HCT116 (cell line): ENCODE measurements at regions not wholly inside any gene's neighbourhood (a gene's known extent, or its start where the extent isn't known, plus 50 kb on each side); places are given as distances from the start of the nearest gene placed in this dataset.

Source experiments
- ATAC-seq: fragments of 200-7000 bp; cut with Tn5 transposase; 2 replicates; pipeline ENCODE4 v1.9.1; 2020; ENCODE audit warnings: mild to moderate bottlenecking, moderate library complexity
- BruUV-seq: library from RNA; stranded (reverse); fragments of 400-500 nt; replicated peaks from 2 replicates; lab custom pipeline; 2021; lab: Mats Ljungman, UMichigan
- CTCF ChIA-PET: fragments of 300-600 bp; sonication (Branson Sonifier 250); formaldehyde crosslinking; loops from one replicate; lab custom pipeline; 2021; ENCODE audit warnings: antibody characterized with exemption; lab: Charles Lee
- POLR2A ChIA-PET: fragments of 300-600, 350-600 bp; sonication (Branson Sonifier 250); formaldehyde crosslinking; loops from one replicate; lab custom pipeline; 2021; ENCODE audit warnings: antibody characterized with exemption; lab: Charles Lee
- RAD21 ChIA-PET, 2 experiments: fragments of 300-600 bp; sonication (Branson Sonifier 250); formaldehyde crosslinking; loops; one replicate each; lab custom pipeline; 2023; ENCODE audit warnings: low total read pairs in 2 of 2; ENCODE audit not compliant: uncharacterized antibody in 2 of 2, unreplicated experiment in 2 of 2, low non-redundant PET in 1 of 2; lab: Charles Lee
- DNase-seq: peaks from one replicate; pipeline ENCODE4 v3.0.0-alpha.2; 2010; ENCODE audit warnings: low read depth, low spot score
- H2AFZ ChIP-seq: fragments of 200-600 bp; shearing (Covaris generic), sonication (generic); 2 replicates; pipeline ENCODE4 v1.6.1; 2017; ENCODE audit warnings: low read depth, mixed run types, mixed read lengths, antibody characterized with exemption, low read length; ENCODE audit not compliant: poor library complexity, severe bottlenecking
- H3K27ac ChIP-seq: 2 replicates; pipeline ENCODE4 v1.5.1; 2012; ENCODE audit warnings: low read depth, low read length
- H3K27me3 ChIP-seq: fragments of 200-600 bp; sonication (generic); 2 replicates; pipeline ENCODE4 v1.6.1; 2016; ENCODE audit warnings: mixed run types, low read length, mixed read lengths; ENCODE audit not compliant: insufficient read depth
- H3K36me3 ChIP-seq, 2 experiments: fragments of 200-500 bp in 1 of 2; fragments of 200-600 bp in 1 of 2; sonication (Bioruptor generic) in 1 of 2; sonication (generic) in 1 of 2; 2 replicates each; pipeline versions ENCODE4 v1.5.1 to v1.6.1; 2014 to 2016; ENCODE audit warnings: low read length in 2 of 2, inconsistent platforms in 1 of 2, mixed read lengths in 1 of 2, mixed run types in 1 of 2; ENCODE audit not compliant: insufficient read depth in 2 of 2, control insufficient read depth in 1 of 2
- H3K4me1 ChIP-seq, 2 experiments: fragments of 200-600 bp in 1 of 2; sonication (generic) in 1 of 2; 2 replicates each; pipeline versions ENCODE4 v1.5.1 to v1.6.1; 2012 to 2017; ENCODE audit warnings: low read length in 2 of 2, inconsistent platforms in 1 of 2, mild to moderate bottlenecking in 1 of 2, mixed read lengths in 1 of 2, mixed run types in 1 of 2, moderate library complexity in 1 of 2; ENCODE audit not compliant: insufficient read depth in 2 of 2, control insufficient read depth in 1 of 2
- H3K4me2 ChIP-seq: fragments of 200-600 bp; sonication (generic); 2 replicates; pipeline ENCODE4 v1.6.1; 2017; ENCODE audit warnings: mixed run types, low read length, mixed read lengths
- H3K4me3 ChIP-seq, 2 experiments: fragments of 200-600 bp in 1 of 2; sonication (generic) in 1 of 2; replicated peaks in 1 of 2; 2 replicates each; pipeline ENCODE4 v1.5.1; 2011 to 2016; ENCODE audit warnings: low read length in 2 of 2, control low read depth in 1 of 2, low read depth in 1 of 2, mild to moderate bottlenecking in 1 of 2, mixed read lengths in 1 of 2, mixed run types in 1 of 2
- H3K79me2 ChIP-seq: fragments of 200-600 bp; sonication (generic); 2 replicates; pipeline ENCODE4 v1.6.1; 2017; ENCODE audit warnings: mild to moderate bottlenecking, mixed run types, low read length, moderate library complexity, mixed read lengths; ENCODE audit not compliant: insufficient read depth
- H3K9ac ChIP-seq: fragments of 200-600 bp; sonication (generic); 2 replicates; pipeline ENCODE4 v1.6.1; 2016; ENCODE audit warnings: low read length, mixed read lengths
- H3K9me2 ChIP-seq: fragments of 200-600 bp; sonication (generic), shearing (Covaris generic); 2 replicates; pipeline ENCODE4 v1.6.1; 2017; ENCODE audit warnings: mixed run types, mild to moderate bottlenecking, moderate library complexity; ENCODE audit not compliant: insufficient read depth
- H3K9me3 ChIP-seq, 2 experiments: fragments of 200-500 bp in 1 of 2; fragments of 200-600 bp in 1 of 2; sonication (Bioruptor generic) in 1 of 2; sonication (generic) in 1 of 2; 2 replicates each; pipeline ENCODE4 v1.6.1; 2014 to 2017; ENCODE audit warnings: low read length in 2 of 2, mixed read lengths in 2 of 2, inconsistent platforms in 1 of 2, low read depth in 1 of 2, mild to moderate bottlenecking in 1 of 2, mixed run types in 1 of 2, moderate library complexity in 1 of 2; ENCODE audit not compliant: control insufficient read depth in 1 of 2, insufficient read depth in 1 of 2
- H4K20me1 ChIP-seq: fragments of 200-600 bp; sonication (generic), shearing (Covaris generic); 2 replicates; pipeline ENCODE4 v1.6.1; 2017; ENCODE audit warnings: mixed run types, mild to moderate bottlenecking, moderate library complexity; ENCODE audit not compliant: insufficient read depth
- ATF3 ChIP-seq: IDR thresholded peaks from 2 replicates; pipeline ENCODE4 v1.6.1; 2012
- CBX3 ChIP-seq: IDR thresholded peaks from 2 replicates; pipeline ENCODE4 v1.6.1; 2012; ENCODE audit warnings: low read depth
- CEBPB ChIP-seq: IDR thresholded peaks from 2 replicates; pipeline ENCODE4 v1.6.1; 2012; ENCODE audit warnings: low read depth
- EGR1 ChIP-seq: IDR thresholded peaks from 2 replicates; pipeline ENCODE4 v1.6.1; 2012; ENCODE audit warnings: low read depth
- ELF1 ChIP-seq: IDR thresholded peaks from 2 replicates; pipeline ENCODE4 v1.6.1; 2012; ENCODE audit warnings: low read depth, borderline replicate concordance
- EZH2 ChIP-seq: fragments of 200-600 bp; sonication (generic); IDR thresholded peaks from 2 replicates; pipeline ENCODE4 v1.6.1; 2017; ENCODE audit warnings: antibody characterized with exemption, mixed run types
- JUND ChIP-seq: IDR thresholded peaks from 2 replicates; pipeline ENCODE4 v1.6.1; 2012
- POLR2A ChIP-seq: IDR thresholded peaks from 2 replicates; pipeline ENCODE4 v1.7.0; 2011; ENCODE audit warnings: borderline replicate concordance; ENCODE audit not compliant: insufficient read depth, insufficient read length; ENCODE audit errors: extremely low read depth
- POLR2AphosphoS5 ChIP-seq: IDR thresholded peaks from 2 replicates; pipeline ENCODE4 v1.6.1; 2011; ENCODE audit warnings: mild to moderate bottlenecking, low read depth, low read length, moderate library complexity
- REST ChIP-seq: IDR thresholded peaks from 2 replicates; pipeline ENCODE4 v1.6.1; 2012; ENCODE audit warnings: low read depth
- SIN3A ChIP-seq: IDR thresholded peaks from 2 replicates; pipeline ENCODE4 v1.6.1; 2012; ENCODE audit warnings: low read depth
- SP1 ChIP-seq: IDR thresholded peaks from 2 replicates; pipeline ENCODE4 v1.6.1; 2012; ENCODE audit warnings: low read depth
- TCF7L2 ChIP-seq: IDR thresholded peaks from 2 replicates; pipeline ENCODE4 v1.7.0; 2011; ENCODE audit warnings: borderline replicate concordance, inconsistent platforms; ENCODE audit not compliant: insufficient read depth, insufficient read length; ENCODE audit errors: extremely low read depth
- ZFX ChIP-seq: fragments of 450-650 bp; IDR thresholded peaks from 2 replicates; pipeline ENCODE4 v1.6.1; 2017
- ZNF274 ChIP-seq: fragments of 200-500 bp; sonication (Bioruptor generic); IDR thresholded peaks from 2 replicates; pipeline ENCODE4 v1.6.1; 2014; ENCODE audit warnings: mild to moderate bottlenecking, low read depth, low read length, inconsistent platforms
- intact Hi-C: fragments of 100-400 bp; cut with micrococcal nuclease; formaldehyde crosslinking; loops from 2 replicates; pipeline ENCODE4 v1.10.0; 2022
- TF ChIP-seq, protein P1 (sequence below), 3 experiments: fragments of 200-600 bp in 1 of 3; sonication (generic) in 1 of 3; IDR thresholded peaks in 2 of 3; conservative IDR thresholded peaks in 1 of 3; 2 replicates each; pipeline ENCODE4 v1.5.1; 2012 to 2017; ENCODE audit warnings: low read depth in 2 of 3, low read length in 2 of 3, antibody characterized with exemption in 1 of 3, borderline replicate concordance in 1 of 3, control low read depth in 1 of 3, mild to moderate bottlenecking in 1 of 3, mixed read lengths in 1 of 3, mixed run types in 1 of 3, moderate library complexity in 1 of 3; ENCODE audit not compliant: insufficient read depth in 1 of 3

DNA sequence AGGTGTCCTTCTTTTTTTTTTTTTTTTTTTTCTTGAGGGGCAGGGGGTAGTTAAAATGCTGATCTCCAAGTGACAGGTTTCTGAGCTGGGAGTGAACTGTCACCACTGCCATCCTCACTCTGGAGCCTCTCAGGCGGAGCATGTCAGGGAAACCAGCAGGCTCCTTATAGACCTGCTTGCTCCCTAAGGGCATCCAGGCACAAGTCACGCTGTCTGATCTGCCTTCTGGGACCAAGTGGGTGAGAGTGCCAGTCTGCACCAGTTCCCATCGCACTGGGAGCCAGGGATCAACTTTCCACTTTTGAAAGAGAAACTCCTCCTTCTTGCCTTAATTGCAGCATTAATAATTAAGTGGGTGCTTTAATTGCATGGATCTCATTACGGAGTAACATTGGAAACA is 537.9 kb upstream of the CADM1 start:
- H3K4me1 ChIP-seq: no peaks in the 10 kb centered on the region
- no peak overlapping the region for H2AFZ ChIP-seq
- H3K4me3 ChIP-seq: no peak overlapping the region
- no peak overlapping the region for H3K9ac ChIP-seq
- H3K27ac ChIP-seq: no peak overlapping the region
- H3K36me3 ChIP-seq: no peaks in the 10 kb centered on the region
- H3K9me3 ChIP-seq: no peaks in the 10 kb centered on the region
- H3K79me2 ChIP-seq: no peaks in the 10 kb centered on the region
- H3K9me2 ChIP-seq: no peaks in the 10 kb centered on the region
- TF ChIP-seq EZH2: no peak
- TF ChIP-seq EGR1: no peak
- no peak for TF ChIP-seq CBX3
- no peak for TF ChIP-seq POLR2AphosphoS5
- TF ChIP-seq ATF3: no peak
- TF ChIP-seq ZFX: no peak
- no peak for TF ChIP-seq ELF1
- TF ChIP-seq JUND: no peak
- TF ChIP-seq ZNF274: no peak
- no peak for TF ChIP-seq CEBPB
- TF ChIP-seq SP1: no peak
- DNase-seq: no peak
- H3K4me2 ChIP-seq: no peak overlapping the region
- intact Hi-C loops: no loop called here
- no peak for ATAC-seq
- ChIA-PET RAD21 (no interaction called here), POLR2A (no interaction called here), CTCF (no interaction called here)
- H4K20me1 ChIP-seq: no peaks in the 10 kb centered on the region
- no TSS peak for BruUV-seq
- H3K27me3 ChIP-seq: no peaks in the 10 kb centered on the region

- H3K27me3 ChIP-seq: no peaks in the 10 kb centered on the region
- no peak overlapping the region for H3K4me2 ChIP-seq
- POLR2A ChIA-PET: no interaction called here
- no peak overlapping the region for H3K27ac ChIP-seq
- no peak overlapping the region for H2AFZ ChIP-seq
- H3K9me2 ChIP-seq: no peaks in the 10 kb centered on the region
- DNase-seq (no peak), ATAC-seq (no peak)
- H4K20me1 ChIP-seq: no peaks in the 10 kb centered on the region
- H3K9ac ChIP-seq: no peak overlapping the region
- CTCF ChIA-PET: no interaction called here
- RAD21 ChIA-PET: no interaction called here
- no peaks in the 10 kb centered on the region for H3K9me3 ChIP-seq
- no peaks in the 10 kb centered on the region for H3K36me3 ChIP-seq
- intact Hi-C loops: no loop called here
- no peaks in the 10 kb centered on the region for H3K4me1 ChIP-seq
- H3K4me3 ChIP-seq: no peak overlapping the region
- no TSS peak for BruUV-seq
- no peaks in the 10 kb centered on the region for H3K79me2 ChIP-seq
- TF ChIP-seq EZH2 (no peak), ZFX (no peak), JUND (no peak), TCF7L2 (no peak), ELF1 (no peak), CBX3 (no peak), POLR2AphosphoS5 (no peak), SIN3A (no peak), POLR2A (no peak), ATF3 (no peak), REST (no peak), EGR1 (no peak)
- TF ChIP-seq, protein P1, sequence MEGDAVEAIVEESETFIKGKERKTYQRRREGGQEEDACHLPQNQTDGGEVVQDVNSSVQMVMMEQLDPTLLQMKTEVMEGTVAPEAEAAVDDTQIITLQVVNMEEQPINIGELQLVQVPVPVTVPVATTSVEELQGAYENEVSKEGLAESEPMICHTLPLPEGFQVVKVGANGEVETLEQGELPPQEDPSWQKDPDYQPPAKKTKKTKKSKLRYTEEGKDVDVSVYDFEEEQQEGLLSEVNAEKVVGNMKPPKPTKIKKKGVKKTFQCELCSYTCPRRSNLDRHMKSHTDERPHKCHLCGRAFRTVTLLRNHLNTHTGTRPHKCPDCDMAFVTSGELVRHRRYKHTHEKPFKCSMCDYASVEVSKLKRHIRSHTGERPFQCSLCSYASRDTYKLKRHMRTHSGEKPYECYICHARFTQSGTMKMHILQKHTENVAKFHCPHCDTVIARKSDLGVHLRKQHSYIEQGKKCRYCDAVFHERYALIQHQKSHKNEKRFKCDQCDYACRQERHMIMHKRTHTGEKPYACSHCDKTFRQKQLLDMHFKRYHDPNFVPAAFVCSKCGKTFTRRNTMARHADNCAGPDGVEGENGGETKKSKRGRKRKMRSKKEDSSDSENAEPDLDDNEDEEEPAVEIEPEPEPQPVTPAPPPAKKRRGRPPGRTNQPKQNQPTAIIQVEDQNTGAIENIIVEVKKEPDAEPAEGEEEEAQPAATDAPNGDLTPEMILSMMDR (IDR thresholded peaks at IDR 0.05 in 2 of 3, conservative IDR thresholded peaks at IDR 0.05 in 1 of 3; ENCODE audit: borderline replicate concordance in 1 of 3, insufficient read depth in 1 of 3, low read depth in 2 of 3, low read length in 2 of 3): no peak
Observed at GRCh38 chr11:116037861-116038260, 533.6 kb upstream of the CADM1 start.
